ENCODE measurements at regions not wholly inside any gene's neighbourhood (a gene's known extent, or its start where the extent isn't known, plus 50 kb on each side); places are given as distances from the start of the nearest gene placed in this dataset.
"Not testable (repeated sequence)": the region's sequence is repeated elsewhere in the genome, so short reads cannot be mapped to it uniquely, and the experiment has no call there.

GRCh38 chr16:61421111-61421510 is 615.1 kb downstream of the CDH8 start:
- DNase-seq, result no peak

GRCh38 chr16:61419791-61420190 is 616.4 kb downstream of the CDH8 start:
- no peak for DNase-seq

GRCh38 chr16:61418802-61419201 is 617.4 kb downstream of the CDH8 start:
- DNase-seq, result not testable (repeated sequence)

- DNase-seq, result no peak
These were observed 621.1 kb downstream of the CDH8 start for GRCh38 chr16:61415126-61415525.

GRCh38 chr16:61413021-61413420 is 623.2 kb downstream of the CDH8 start:
- DNase-seq, result no peak

- no peak for DNase-seq
These were observed 623.7 kb downstream of the CDH8 start for GRCh38 chr16:61412562-61412961.

GRCh38 chr16:61409604-61410003 is 626.6 kb downstream of the CDH8 start:
- no peak for DNase-seq

GRCh38 chr16:61403386-61403785 is 632.9 kb downstream of the CDH8 start:
- no peak for DNase-seq

GRCh38 chr16:61391896-61392295 is 644.3 kb downstream of the CDH8 start:
- DNase-seq, result no peak

GRCh38 chr16:61390965-61391637 is 645.1 kb downstream of the CDH8 start:
- DNase-seq, result no peak

- DNase-seq, result no peak
These were observed 650.7 kb downstream of the CDH8 start for GRCh38 chr16:61385392-61386071.

GRCh38 chr16:61382435-61382834 is 653.8 kb downstream of the CDH8 start:
- no peak for DNase-seq

- no peak for DNase-seq
These were observed 656.9 kb downstream of the CDH8 start for GRCh38 chr16:61379311-61379710.

GRCh38 chr16:61374071-61374470 is 662.2 kb downstream of the CDH8 start:
- DNase-seq, result no peak

- DNase-seq, result no peak
These were observed 664.4 kb downstream of the CDH8 start for GRCh38 chr16:61371881-61372280.

- no peak for DNase-seq
These were observed 664.9 kb downstream of the CDH8 start for GRCh38 chr16:61371388-61371787.

GRCh38 chr16:61370564-61370963 is 665.7 kb downstream of the CDH8 start:
- no peak for DNase-seq

- DNase-seq, result no peak
These were observed 670.2 kb downstream of the CDH8 start for GRCh38 chr16:61366006-61366405.

GRCh38 chr16:61364990-61365389 is 671.2 kb downstream of the CDH8 start:
- no peak for DNase-seq

GRCh38 chr16:61362585-61362984 is 673.7 kb downstream of the CDH8 start:
- DNase-seq, result no peak

- DNase-seq, result no peak
These were observed 691.4 kb downstream of the CDH8 start for GRCh38 chr16:61344791-61345190.

- DNase-seq, result no peak
These were observed 703.8 kb downstream of the CDH8 start for GRCh38 chr16:61332461-61332860.

GRCh38 chr16:61324044-61324443 is 712.2 kb downstream of the CDH8 start:
- DNase-seq, result no peak

- DNase-seq, result no peak
These were observed 712.8 kb downstream of the CDH8 start for GRCh38 chr16:61323456-61323855.

GRCh38 chr16:61320791-61321190 is 715.4 kb downstream of the CDH8 start:
- no peak for DNase-seq
